HFFc6 (cell line): ENCODE measurements at regions not wholly inside any gene's neighbourhood (a gene's known extent, or its start where the extent isn't known, plus 50 kb on each side); places are given as distances from the start of the nearest gene placed in this dataset.

Experiments used
- DNase-seq: peaks from one replicate; pipeline ENCODE4 v3.0.0-alpha.2; 2018
- H3K27ac Mint-ChIP-seq: 2 replicates; pipeline ENCODE4 v1.8.0; 2020; ENCODE audit warnings: mild to moderate bottlenecking, mixed read lengths
- H3K27me3 Mint-ChIP-seq: 2 replicates; pipeline ENCODE4 v1.8.0; 2021; ENCODE audit warnings: mild to moderate bottlenecking, moderate library complexity, mixed read lengths; ENCODE audit not compliant: insufficient read depth
- H3K36me3 Mint-ChIP-seq: 2 replicates; pipeline ENCODE4 v1.8.0; 2021; ENCODE audit warnings: low read depth, mixed read lengths
- H3K4me1 Mint-ChIP-seq: 2 replicates; pipeline ENCODE4 v1.8.0; 2020; ENCODE audit warnings: low read depth, mixed read lengths
- H3K4me3 Mint-ChIP-seq: 2 replicates; pipeline ENCODE4 v1.8.0; 2020; ENCODE audit warnings: mild to moderate bottlenecking, moderate library complexity, mixed read lengths
- H3K9me3 Mint-ChIP-seq: 2 replicates; pipeline ENCODE4 v1.8.0; 2020; ENCODE audit warnings: mild to moderate bottlenecking, mixed read lengths
- CTCF ChIP-seq: fragments of 200-600 bp; sonication (generic); IDR thresholded peaks from 2 replicates; pipeline ENCODE4 v1.5.0; 2021; ENCODE audit warnings: antibody characterized with exemption, mild to moderate bottlenecking

DNA sequence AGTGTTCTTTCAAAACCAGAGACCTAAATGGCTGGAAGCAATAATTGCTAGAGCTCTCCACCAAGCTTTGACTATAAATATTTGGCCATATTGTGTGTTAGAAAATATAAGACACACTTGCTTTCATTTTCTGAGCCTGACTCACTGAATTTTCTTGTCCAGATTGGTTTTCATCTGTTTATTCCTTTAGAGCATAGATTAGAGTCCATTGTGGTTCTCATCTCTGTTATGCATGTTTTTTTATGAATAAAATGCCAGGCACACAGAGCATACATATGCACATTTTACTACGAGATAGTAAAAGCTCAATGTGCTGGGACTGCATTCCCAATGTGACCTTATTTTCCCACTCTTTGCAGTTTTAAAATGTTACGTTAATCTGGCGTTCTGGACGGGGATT is 115.3 kb upstream of the MLIP start:
- Mint-ChIP-seq H3K27me3 (peaks cover 3% of the 10 kb centered on the region; the same call in 1 of the 2 replicates), H3K4me1 (peaks cover 20% of the 10 kb centered on the region), H3K9me3 (no peaks in the 10 kb centered on the region), H3K4me3 (no peak overlapping the region), H3K36me3 (no peaks in the 10 kb centered on the region), H3K27ac (no peak overlapping the region)
- TF ChIP-seq CTCF, result no peak
- DNase-seq, result no peak

- no peak for DNase-seq
- Mint-ChIP-seq H3K4me1 (peaks cover 41% of the 10 kb centered on the region), H3K27ac (peak overlapping the region; percentile 3; the same call in 1 of the 2 replicates), H3K27me3 (0 out of 2 replicates have a peak, but pooled peaks cover 1% of the 10 kb centered on the region), H3K4me3 (peak overlapping the region; percentile 16; the same call in 1 of the 2 replicates), H3K9me3 (no peaks in the 10 kb centered on the region), H3K36me3 (no peaks in the 10 kb centered on the region)
- no peak for TF ChIP-seq CTCF
Measured at GRCh38 chr6:53998303-53998702, 112.9 kb upstream of the MLIP start.

DNA sequence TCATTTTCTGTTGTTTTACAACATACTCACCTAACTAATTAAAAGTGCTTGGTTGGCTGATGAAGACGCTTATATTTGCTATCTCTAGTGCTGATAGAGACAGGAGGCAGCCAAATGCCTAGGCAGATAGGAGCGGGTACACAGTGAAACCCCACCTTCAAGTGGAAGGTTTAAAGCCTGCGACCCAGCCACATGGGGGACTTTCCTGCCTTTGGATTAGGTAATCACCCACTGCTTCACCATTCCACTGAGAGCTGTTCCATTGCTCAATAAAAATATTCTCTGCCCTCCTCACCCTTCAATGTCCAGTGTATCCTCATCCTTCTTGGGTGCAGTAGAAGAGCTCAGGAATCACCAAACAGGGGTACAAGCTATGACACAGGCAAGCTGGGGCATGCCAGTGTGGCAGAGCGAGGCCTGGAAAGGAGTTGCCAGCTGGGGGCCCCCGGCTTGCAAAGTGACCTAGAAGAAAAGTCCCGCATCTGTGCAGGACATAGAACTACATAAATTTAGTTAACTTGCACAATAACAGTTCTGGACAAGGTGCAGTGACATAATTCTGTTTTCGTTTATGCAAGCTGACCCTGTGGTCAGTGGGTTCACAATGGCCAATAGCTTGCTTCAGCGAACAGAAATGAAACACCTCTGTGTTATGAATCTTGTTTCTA is 112.0 kb upstream of the MLIP start:
- Mint-ChIP-seq H3K27me3 (0 out of 2 replicates have a peak, but pooled peaks cover 1% of the 10 kb centered on the region), H3K27ac (no peak overlapping the region), H3K4me1 (peaks cover 45% of the 10 kb centered on the region), H3K36me3 (no peaks in the 10 kb centered on the region), H3K4me3 (no peak overlapping the region), H3K9me3 (no peaks in the 10 kb centered on the region)
- DNase-seq, result no peak
- TF ChIP-seq CTCF, result no peak

GRCh38 chr6:54002116-54002515 is 109.1 kb upstream of the MLIP start:
- Mint-ChIP-seq H3K27ac (peak overlapping the region; percentile 65), H3K4me3 (peak overlapping the region; percentile 3; the same call in 1 of the 2 replicates), H3K9me3 (no peaks in the 10 kb centered on the region), H3K27me3 (0 out of 2 replicates have a peak, but pooled peaks cover 1% of the 10 kb centered on the region), H3K4me1 (peaks cover 40% of the 10 kb centered on the region), H3K36me3 (no peaks in the 10 kb centered on the region)
- DNase-seq, result peak; percentile 32
- no peak for TF ChIP-seq CTCF

GRCh38 chr6:54003316-54003715 is 107.9 kb upstream of the MLIP start:
- Mint-ChIP-seq H3K27ac (peak overlapping the region; percentile 30; the same call in 1 of the 2 replicates), H3K9me3 (no peaks in the 10 kb centered on the region), H3K27me3 (0 out of 2 replicates have a peak, but pooled peaks cover 1% of the 10 kb centered on the region), H3K36me3 (no peaks in the 10 kb centered on the region), H3K4me3 (no peak overlapping the region), H3K4me1 (peaks cover 37% of the 10 kb centered on the region)
- TF ChIP-seq CTCF, result no peak
- no peak for DNase-seq
